ENCODE measurements at regions not wholly inside any gene's neighbourhood (a gene's known extent, or its start where the extent isn't known, plus 50 kb on each side); places are given as distances from the start of the nearest gene placed in this dataset.
"Not testable (repeated sequence)": the region's sequence is repeated elsewhere in the genome, so short reads cannot be mapped to it uniquely, and the experiment has no call there.

DNA sequence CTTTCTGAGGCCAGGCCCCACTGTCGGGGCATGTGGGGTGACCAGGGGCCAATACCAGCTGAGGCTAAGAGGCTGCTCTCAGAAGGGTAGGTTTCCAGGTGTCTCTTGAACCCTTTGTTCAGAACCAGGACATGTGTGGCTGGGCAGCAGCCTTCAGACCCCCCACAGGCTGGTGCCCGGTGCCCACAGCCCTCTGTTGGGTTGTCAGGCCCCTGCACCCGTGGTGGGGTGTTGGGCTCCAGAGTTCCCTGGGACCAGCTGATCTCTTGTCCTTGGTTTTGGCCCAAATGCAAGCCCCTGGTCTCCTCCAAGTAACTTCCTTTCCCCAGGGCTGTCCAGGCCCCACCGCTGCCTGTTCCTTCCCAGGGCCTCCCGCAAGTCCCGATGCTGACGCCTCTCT lies 226.0 kb downstream of the TMEM121 start:
- TF ChIP-seq, protein P1, sequence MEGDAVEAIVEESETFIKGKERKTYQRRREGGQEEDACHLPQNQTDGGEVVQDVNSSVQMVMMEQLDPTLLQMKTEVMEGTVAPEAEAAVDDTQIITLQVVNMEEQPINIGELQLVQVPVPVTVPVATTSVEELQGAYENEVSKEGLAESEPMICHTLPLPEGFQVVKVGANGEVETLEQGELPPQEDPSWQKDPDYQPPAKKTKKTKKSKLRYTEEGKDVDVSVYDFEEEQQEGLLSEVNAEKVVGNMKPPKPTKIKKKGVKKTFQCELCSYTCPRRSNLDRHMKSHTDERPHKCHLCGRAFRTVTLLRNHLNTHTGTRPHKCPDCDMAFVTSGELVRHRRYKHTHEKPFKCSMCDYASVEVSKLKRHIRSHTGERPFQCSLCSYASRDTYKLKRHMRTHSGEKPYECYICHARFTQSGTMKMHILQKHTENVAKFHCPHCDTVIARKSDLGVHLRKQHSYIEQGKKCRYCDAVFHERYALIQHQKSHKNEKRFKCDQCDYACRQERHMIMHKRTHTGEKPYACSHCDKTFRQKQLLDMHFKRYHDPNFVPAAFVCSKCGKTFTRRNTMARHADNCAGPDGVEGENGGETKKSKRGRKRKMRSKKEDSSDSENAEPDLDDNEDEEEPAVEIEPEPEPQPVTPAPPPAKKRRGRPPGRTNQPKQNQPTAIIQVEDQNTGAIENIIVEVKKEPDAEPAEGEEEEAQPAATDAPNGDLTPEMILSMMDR (IDR thresholded peaks at IDR 0.05): not testable (repeated sequence)
- TF ChIP-seq EZH2 (IDR thresholded peaks at IDR 0.05; ENCODE audit: borderline replicate concordance, insufficient read depth, low read depth, low read length, poor library complexity, severe bottlenecking): not testable (repeated sequence)
